Neural crest cell (in vitro differentiated cells): ENCODE measurements at regions not wholly inside any gene's neighbourhood (a gene's known extent, or its start where the extent isn't known, plus 50 kb on each side); places are given as distances from the start of the nearest gene placed in this dataset.

Experiments used
- DNase-seq: peaks from one replicate; pipeline ENCODE4 v3.0.0; 2021; ENCODE audit warnings: low read depth, mixed read lengths, low spot score
- H3K27ac Mint-ChIP-seq: one replicate; pipeline ENCODE4 v1.8.0; 2021; ENCODE audit warnings: mild to moderate bottlenecking, mixed read lengths; ENCODE audit not compliant: unreplicated experiment
- H3K27me3 Mint-ChIP-seq: 2 replicates; pipeline ENCODE4 v1.8.0; 2021; ENCODE audit warnings: low read depth, mild to moderate bottlenecking, mixed read lengths
- H3K36me3 Mint-ChIP-seq: 2 replicates; pipeline ENCODE4 v1.8.0; 2021; ENCODE audit warnings: low read depth, mild to moderate bottlenecking, mixed read lengths
- H3K4me1 Mint-ChIP-seq: 2 replicates; pipeline ENCODE4 v1.8.0; 2021; ENCODE audit warnings: mixed read lengths
- H3K4me3 Mint-ChIP-seq: one replicate; pipeline ENCODE4 v1.8.0; 2021; ENCODE audit warnings: mild to moderate bottlenecking, mixed read lengths
- H3K9me3 Mint-ChIP-seq: 2 replicates; pipeline ENCODE4 v1.8.0; 2021; ENCODE audit warnings: mixed read lengths
- CTCF ChIP-seq: fragments of 200-600 bp; sonication (generic); conservative IDR thresholded peaks from 2 replicates; pipeline ENCODE4 v1.5.0; 2021; ENCODE audit warnings: antibody characterized with exemption, mild to moderate bottlenecking

GRCh38 chr11:129726179-129726578, 89.5 kb upstream of the TMEM45B start:
- peaks cover 18% of the 10 kb centered on the region for H3K27me3 Mint-ChIP-seq
- peak overlapping the region; percentile 53 for H3K27ac Mint-ChIP-seq
- DNase-seq = no peak
- no peaks in the 10 kb centered on the region for H3K4me1 Mint-ChIP-seq
- no peaks in the 10 kb centered on the region for H3K9me3 Mint-ChIP-seq
- H3K4me3 Mint-ChIP-seq = no peak overlapping the region
- H3K36me3 Mint-ChIP-seq = no peaks in the 10 kb centered on the region
- no peak for TF ChIP-seq CTCF

DNA sequence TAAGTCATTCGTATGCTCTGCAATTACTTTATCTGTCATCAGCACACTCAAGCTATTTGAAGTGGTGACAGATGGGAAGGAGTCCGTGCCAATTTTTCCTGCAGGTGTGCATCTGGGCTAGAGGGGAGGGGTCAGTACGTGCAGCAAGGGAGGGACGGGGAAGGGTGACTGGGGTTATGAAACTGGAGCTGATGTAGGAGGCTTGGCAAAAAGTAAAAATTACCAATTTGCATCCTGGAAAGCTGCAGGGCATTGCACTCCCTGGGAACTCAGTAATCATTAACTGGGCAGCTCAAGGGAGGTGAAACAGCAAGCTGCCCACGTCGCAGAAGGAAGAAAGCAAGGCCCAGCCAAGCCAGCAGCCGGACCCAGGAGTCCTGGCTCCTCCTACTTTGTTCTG, 87.1 kb upstream of the TMEM45B start:
- H3K36me3 Mint-ChIP-seq = no peaks in the 10 kb centered on the region
- DNase-seq = no peak
- no peak overlapping the region for H3K27ac Mint-ChIP-seq
- peaks cover 16% of the 10 kb centered on the region for H3K27me3 Mint-ChIP-seq
- H3K4me1 Mint-ChIP-seq = no peaks in the 10 kb centered on the region
- no peaks in the 10 kb centered on the region for H3K9me3 Mint-ChIP-seq
- H3K4me3 Mint-ChIP-seq = no peak overlapping the region
- TF ChIP-seq CTCF = no peak

GRCh38 chr11:129729216-129729615, 86.4 kb upstream of the TMEM45B start:
- TF ChIP-seq CTCF = no peak
- Mint-ChIP-seq H3K27ac (no peak overlapping the region), H3K36me3 (no peaks in the 10 kb centered on the region), H3K27me3 (peaks cover 21% of the 10 kb centered on the region), H3K9me3 (peaks cover 4% of the 10 kb centered on the region), H3K4me1 (no peaks in the 10 kb centered on the region), H3K4me3 (no peak overlapping the region)
- DNase-seq = no peak

DNA sequence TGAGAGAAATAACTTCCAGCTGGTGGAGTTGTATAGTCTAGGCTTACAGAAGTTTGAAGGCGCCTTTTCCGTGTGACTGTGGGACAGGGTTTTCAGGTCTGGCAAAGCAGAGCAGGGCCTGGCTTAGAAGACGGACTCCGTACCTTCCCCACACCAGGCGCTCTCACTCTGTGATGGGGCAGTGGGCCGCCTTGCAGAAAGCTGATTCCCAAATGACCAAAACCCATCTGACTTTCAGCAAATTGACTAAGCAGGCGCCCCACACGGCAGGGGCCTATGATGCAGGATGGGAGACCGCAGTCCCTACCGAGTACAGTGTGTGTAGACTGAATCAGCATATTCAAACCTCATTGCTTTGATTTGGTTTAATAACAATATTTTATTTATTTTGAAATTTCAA, 85.8 kb upstream of the TMEM45B start:
- Mint-ChIP-seq H3K4me1 (no peaks in the 10 kb centered on the region), H3K27me3 (peaks cover 19% of the 10 kb centered on the region), H3K27ac (no peak overlapping the region), H3K9me3 (peaks cover 4% of the 10 kb centered on the region), H3K4me3 (no peak overlapping the region), H3K36me3 (no peaks in the 10 kb centered on the region)
- no peak for TF ChIP-seq CTCF
- DNase-seq = no peak

GRCh38 chr11:129731316-129731715, 84.3 kb upstream of the TMEM45B start:
- Mint-ChIP-seq H3K9me3 (peaks cover 6% of the 10 kb centered on the region), H3K36me3 (no peaks in the 10 kb centered on the region), H3K4me3 (no peak overlapping the region), H3K4me1 (no peaks in the 10 kb centered on the region), H3K27me3 (peaks cover 11% of the 10 kb centered on the region), H3K27ac (no peak overlapping the region)
- TF ChIP-seq CTCF = no peak
- DNase-seq = no peak

DNA sequence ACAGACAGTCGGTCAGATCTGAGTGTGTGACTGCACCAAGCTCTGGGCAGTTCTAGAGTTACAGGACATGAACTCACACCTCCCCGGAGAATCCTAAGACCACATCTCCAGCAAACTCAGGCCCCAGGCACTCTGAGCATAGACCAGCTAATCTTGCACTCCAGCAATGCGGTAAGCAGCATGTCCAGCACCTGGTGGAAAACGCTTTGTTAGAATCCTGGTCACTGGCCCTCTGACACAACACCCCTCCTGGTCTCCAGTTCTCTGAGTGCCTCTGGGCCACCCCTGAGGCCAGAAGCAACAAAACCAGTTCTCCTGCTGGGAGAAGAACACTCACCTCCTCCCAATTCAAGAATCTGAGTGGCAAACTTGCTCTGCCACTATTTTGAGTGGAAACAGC, 82.7 kb upstream of the TMEM45B start:
- H3K27ac Mint-ChIP-seq = peak overlapping the region; percentile 40
- no peak overlapping the region for H3K4me3 Mint-ChIP-seq
- H3K4me1 Mint-ChIP-seq = no peaks in the 10 kb centered on the region
- H3K36me3 Mint-ChIP-seq = peaks cover 4% of the 10 kb centered on the region
- TF ChIP-seq CTCF = no peak
- peaks cover 12% of the 10 kb centered on the region for H3K9me3 Mint-ChIP-seq
- no peak for DNase-seq
- H3K27me3 Mint-ChIP-seq = peaks cover 11% of the 10 kb centered on the region
